Stimulated activated CD4-positive, alpha-beta T cell treated with anti-CD3 and anti-CD28 coated beads, Interleukin-1b, Interleukin-23, amount 100 ng/mL, for 4 hours (primary cell): ENCODE measurements at regions not wholly inside any gene's neighbourhood (a gene's known extent, or its start where the extent isn't known, plus 50 kb on each side); places are given as distances from the start of the nearest gene placed in this dataset.

Experiments used
- DNase-seq, 2 donors: peaks; one replicate each; pipeline ENCODE4 v3.0.0-alpha.2; 2020; ENCODE audit warnings: low read depth in 2 of 2

- no peak for DNase-seq
Observed at GRCh38 chr5:3736466-3736865, 140.8 kb downstream of the IRX1 start.

- no peak for DNase-seq
Observed at GRCh38 chr5:3736926-3737325, 141.3 kb downstream of the IRX1 start.

GRCh38 chr5:3738919-3739318 is 143.3 kb downstream of the IRX1 start:
- no peak for DNase-seq

GRCh38 chr5:3740546-3741373 is 145.1 kb downstream of the IRX1 start:
- DNase-seq: no peak

GRCh38 chr5:3741374-3741770 is 145.7 kb downstream of the IRX1 start:
- no peak for DNase-seq

GRCh38 chr5:3742750-3743149 is 147.1 kb downstream of the IRX1 start:
- no peak for DNase-seq

- no peak for DNase-seq
Observed at GRCh38 chr5:3751846-3752245, 156.2 kb downstream of the IRX1 start.

GRCh38 chr5:3778000-3778550 is 182.4 kb downstream of the IRX1 start:
- DNase-seq: no peak

GRCh38 chr5:3778945-3779344 is 183.3 kb downstream of the IRX1 start:
- no peak for DNase-seq

GRCh38 chr5:3780278-3780677 is 184.6 kb downstream of the IRX1 start:
- DNase-seq: no peak

- DNase-seq: no peak
Observed at GRCh38 chr5:3780907-3781306, 185.3 kb downstream of the IRX1 start.

GRCh38 chr5:3784854-3785253 is 189.2 kb downstream of the IRX1 start:
- DNase-seq: no peak

GRCh38 chr5:3786165-3786564 is 190.5 kb downstream of the IRX1 start:
- no peak for DNase-seq

- no peak for DNase-seq
Observed at GRCh38 chr5:3786891-3787430, 191.3 kb downstream of the IRX1 start.

- no peak for DNase-seq
Observed at GRCh38 chr5:3787604-3788003, 192.0 kb downstream of the IRX1 start.

- no peak for DNase-seq
Observed at GRCh38 chr5:3789519-3790193, 194.0 kb downstream of the IRX1 start.

- DNase-seq: no peak
Observed at GRCh38 chr5:3793162-3793561, 197.5 kb downstream of the IRX1 start.

GRCh38 chr5:3794611-3795010 is 199.0 kb downstream of the IRX1 start:
- DNase-seq: no peak

GRCh38 chr5:3796736-3797135 is 201.1 kb downstream of the IRX1 start:
- no peak for DNase-seq

GRCh38 chr5:3801967-3802366 is 206.3 kb downstream of the IRX1 start:
- DNase-seq: no peak

- no peak for DNase-seq
Observed at GRCh38 chr5:3809455-3809854, 213.8 kb downstream of the IRX1 start.

GRCh38 chr5:3811116-3811515 is 215.5 kb downstream of the IRX1 start:
- DNase-seq: no peak

GRCh38 chr5:3818624-3819023 is 223.0 kb downstream of the IRX1 start:
- DNase-seq: no peak
